AML-193 (cell line): ENCODE measurements at regions not wholly inside any gene's neighbourhood (a gene's known extent, or its start where the extent isn't known, plus 50 kb on each side); places are given as distances from the start of the nearest gene placed in this dataset.
"Not testable (repeated sequence)": the region's sequence is repeated elsewhere in the genome, so short reads cannot be mapped to it uniquely, and the experiment has no call there.

ENCODE experiments used
- DNase-seq, 2 experiments: peaks; one replicate each; lab custom pipeline; 2025; lab: John Stamatoyannopoulos, UW

DNA sequence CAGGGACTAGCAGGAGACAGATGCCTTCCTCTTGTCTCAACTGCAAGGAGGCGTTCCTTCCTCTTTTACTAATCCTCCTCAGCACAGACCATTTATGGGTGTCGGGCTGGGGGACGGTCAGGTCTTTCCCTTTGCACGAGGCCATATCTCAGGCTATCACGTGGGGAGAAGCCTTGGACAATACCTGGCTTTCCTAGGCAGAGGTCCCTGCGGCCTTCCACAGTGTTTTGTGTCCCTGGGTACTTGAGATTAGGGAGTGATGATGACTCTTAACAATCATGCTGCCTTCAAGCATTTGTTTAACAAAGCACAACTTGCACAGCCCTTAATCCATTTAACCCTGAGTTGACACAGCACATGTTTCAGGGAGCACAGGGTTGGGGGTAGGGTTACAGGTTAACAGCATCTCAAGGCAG, 1238.6 kb downstream of the OLFM4 start:
- not testable (repeated sequence) for DNase-seq

DNA sequence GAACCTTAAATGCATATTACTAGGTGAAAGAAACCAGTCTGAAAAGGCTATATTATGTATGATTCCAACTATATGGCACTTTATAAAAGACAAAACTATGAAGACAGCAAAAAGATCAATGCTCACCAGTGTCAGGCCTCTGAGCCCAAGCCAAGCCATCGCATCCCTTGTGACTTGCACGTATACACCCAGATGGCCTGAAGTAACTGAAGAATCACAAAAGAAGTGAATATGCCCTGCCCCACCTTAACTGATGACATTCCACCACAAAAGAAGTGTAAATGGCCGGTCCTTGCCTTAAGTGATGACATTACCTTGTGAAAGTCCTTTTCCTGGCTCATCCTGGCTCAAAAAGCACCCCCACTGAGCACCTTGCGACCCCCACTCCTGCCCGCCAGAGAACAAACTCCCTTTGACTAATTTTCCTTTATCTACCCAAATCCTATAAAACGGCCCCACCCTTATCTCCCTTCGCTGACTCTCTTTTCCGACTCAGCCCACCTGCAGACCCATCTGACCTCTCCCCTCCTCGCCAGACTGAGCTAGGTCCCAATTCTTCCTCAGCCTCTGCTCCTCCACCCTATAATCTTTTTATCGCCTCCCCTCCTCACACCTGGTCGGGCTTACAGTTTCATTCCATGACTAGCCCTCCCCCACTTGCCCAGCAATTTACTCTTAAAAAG, 1239.5 kb downstream of the OLFM4 start:
- not testable (repeated sequence) for DNase-seq

DNA sequence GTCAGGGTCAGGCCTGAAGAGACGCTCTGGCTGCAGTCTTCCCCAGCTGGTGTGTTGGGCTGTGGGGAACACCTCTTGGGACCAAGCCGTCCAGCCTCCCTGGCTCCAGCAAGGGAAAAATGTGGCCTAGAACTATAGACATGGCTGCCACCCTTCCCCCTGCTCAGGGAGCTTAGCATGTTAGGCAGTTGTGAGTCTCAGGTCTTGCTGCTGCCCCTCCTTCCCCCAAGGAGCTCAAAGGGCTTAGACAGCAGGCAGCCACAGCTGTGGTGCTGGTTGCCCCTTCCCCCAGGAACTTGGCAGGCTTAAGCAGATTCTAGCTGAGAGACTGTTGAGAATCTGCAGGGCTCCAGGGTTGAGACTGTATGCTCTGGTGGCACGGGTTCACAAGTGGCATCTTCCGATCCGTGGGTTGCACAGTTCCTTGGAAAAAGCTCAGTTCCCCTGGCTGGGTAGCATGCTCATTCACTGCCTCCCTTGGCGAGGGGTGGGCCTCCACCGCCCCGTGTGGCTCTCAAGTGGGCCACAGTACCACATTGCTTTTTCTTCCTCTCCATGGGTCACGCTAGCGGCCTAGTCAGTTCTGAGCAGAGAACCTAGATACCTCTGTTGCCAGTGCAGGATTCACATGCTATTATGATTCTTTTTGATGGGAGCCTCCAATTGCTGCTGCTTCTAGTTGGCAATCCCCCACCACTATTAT, 1258.6 kb downstream of the OLFM4 start:
- DNase-seq = no peak

DNA sequence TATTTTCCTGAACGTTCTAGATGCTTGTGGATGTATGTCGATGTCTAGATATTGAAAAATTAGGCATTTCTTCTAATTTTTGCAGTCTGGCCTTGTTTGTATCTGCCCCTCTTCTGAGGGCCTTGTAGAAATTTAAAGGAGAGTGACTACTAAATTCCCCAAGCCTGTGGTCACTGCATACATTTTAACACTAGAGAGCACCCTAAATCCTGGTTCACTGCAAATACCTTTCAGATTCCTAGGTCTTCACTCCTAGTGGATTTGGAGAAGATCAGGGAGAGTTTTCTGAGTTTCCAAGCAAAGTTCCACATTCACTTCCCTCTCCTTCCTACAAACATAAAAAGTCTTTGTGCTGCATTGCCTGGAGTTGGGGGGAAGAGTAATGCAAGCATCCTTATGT, 1272.5 kb downstream of the OLFM4 start:
- no peak for DNase-seq

DNA sequence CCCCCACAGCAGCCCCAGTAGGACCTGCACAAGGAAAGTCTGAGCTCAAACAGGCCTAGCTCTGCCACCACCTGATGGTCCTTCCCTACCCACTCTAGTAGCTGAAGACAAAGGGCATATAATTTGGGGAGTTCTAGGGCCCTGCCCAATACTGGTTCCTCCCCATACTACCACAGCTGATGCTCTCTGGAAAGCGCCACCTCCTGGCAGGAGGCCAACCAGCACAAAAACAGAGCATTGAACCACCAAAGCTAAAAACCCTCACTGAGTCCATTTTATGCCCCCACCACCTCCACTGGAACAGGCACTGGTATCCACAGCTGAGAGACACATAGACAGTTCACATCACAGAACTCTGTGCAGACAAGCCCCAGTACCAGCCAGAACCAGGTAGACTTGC, 1276.8 kb downstream of the OLFM4 start:
- no peak for DNase-seq

DNA sequence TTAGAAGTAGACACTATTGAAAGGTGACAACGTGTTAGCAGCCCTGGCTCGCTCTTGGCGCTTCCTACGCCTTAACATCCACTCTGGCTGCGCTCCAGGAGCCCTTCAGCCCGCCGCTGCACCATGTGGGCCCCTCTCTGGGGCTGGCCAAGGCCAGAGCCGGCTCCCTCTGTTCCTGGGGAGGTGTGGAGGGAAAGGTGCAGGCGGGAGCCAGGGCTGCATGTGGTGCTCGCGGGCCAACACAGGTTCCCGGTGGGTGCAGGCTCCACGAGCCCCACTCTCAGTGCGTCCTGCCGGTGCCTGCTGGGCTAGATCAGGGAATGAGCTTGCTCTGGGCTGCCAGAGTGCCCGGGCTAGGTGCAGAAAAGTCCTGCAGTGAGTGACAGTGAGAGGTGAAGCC, 1284.3 kb downstream of the OLFM4 start:
- no peak for DNase-seq

DNA sequence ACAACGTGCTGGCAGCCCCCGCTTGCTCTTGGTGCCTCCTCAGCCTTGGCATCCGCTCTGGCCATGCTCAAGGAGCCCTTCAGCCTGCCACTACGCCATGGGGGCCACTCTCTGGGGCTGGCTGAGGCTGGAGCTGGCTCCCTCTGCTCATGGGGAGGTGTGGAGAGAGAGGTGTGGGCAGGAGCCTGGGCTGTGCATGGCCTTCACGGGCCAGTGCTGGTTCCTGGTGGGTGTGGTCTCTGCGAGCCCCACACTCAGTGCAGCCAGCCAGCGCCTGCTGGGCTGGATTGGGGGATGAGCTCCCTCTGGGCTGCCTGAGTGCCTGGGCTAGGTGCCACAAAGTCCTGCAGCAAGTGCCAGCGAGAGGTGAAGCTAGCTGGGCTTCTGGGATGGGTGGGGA, 1289.1 kb downstream of the OLFM4 start:
- DNase-seq = no peak

DNA sequence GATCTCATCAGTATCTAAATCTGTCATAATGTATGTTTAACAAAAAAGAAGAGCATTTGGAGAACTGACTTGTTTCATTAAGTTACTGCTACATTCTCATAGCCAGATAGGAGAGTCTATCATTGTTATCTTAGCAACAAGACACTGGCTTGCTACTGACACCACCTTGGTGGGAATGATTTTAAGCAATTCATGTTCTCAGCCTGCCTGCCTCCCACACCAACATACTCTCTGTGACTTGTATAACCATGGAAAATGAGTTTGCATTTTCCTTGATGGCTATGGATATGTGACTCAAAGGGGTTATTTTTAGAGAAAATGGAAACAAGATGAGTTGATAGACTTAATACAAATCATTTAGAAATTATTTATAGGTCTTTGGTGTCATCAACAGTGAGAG, 1308.9 kb downstream of the OLFM4 start:
- DNase-seq = no peak

DNA sequence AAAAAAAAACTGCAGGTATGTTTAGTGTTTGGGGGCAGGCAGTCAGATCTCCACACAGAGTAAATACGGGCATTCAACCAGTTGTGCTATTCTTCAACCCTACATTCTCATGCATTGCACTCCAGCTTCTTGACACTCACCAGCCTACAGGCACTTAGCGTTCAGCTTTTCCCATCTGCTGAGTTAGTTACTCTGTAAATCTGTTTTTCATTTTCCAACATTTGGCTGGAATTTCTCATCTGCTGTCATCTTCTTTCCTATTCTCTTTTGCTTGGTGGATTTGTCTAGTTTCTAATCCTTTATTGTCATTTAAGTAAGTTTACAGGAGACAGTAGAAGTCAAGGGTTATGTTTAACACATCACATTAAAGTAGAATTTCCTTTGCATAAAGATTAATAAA, 1318.9 kb downstream of the OLFM4 start:
- no peak for DNase-seq

DNA sequence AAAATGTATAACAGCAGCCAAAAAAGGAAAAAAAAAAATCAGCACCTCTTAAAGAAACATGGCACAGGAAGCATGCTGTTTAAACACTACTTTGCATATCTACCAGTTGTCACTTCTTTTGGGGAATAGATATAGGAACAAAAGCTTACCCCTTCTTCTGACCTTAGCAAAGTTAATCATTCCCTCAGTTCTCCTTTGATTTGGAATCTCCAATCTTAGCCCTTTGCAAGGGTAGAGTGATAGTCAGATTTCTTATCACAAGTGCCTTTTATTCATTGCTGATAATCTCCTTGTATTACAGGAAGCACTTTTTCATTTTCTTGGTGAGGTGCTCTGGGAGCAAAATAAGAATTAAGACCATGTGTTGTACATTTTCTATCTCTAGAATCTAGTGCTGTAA, 1327.6 kb downstream of the OLFM4 start:
- no peak for DNase-seq

DNA sequence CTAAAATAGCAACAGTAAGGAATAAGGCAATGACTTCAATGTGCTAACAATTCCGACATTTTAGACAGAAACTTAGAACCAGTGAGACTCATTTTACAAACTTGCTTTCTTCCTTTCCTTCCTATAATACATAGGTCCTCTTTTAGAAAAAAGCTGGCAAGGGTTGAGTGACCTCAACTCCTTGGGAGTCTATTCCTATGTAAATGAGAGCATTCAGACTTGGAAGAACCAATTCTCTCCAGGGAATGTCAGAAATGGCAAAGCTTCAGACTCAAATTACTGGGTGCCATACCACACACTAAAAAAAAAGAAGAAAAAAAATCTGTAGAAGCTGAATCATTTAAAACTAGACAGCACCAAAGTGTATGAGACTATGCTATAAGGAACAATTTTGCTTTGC, 1328.2 kb downstream of the OLFM4 start:
- no peak for DNase-seq

DNA sequence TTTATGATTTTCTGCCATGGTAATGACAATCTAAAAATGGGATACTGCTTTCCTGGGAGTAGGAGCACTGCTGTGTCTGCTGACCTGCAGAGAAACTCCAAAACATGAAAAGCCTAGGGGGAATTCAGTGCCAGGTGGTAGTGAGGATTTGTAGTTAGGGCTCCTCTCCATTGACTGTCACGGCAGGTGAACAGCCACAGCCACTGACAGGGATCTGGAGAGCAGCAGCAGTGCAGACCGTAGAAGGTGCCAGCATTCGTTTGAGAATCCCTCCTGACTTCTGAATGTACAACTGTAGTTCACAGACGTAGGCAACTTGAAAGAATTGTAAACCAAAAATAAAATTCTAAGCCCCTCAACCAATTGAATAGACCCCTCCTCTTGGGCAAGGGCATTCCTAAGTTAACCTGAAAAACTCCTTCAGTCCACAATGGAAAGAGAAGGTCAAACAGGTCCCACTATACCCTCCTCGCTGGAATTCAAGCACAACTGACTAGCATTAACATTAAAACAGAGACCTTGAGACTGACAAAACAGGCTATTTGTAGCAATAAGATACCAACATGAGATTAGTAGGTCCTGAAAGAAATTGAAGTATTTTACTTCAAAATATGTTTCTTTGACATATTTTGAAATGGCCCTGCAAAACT, 1328.8 kb downstream of the OLFM4 start:
- DNase-seq = no peak

DNA sequence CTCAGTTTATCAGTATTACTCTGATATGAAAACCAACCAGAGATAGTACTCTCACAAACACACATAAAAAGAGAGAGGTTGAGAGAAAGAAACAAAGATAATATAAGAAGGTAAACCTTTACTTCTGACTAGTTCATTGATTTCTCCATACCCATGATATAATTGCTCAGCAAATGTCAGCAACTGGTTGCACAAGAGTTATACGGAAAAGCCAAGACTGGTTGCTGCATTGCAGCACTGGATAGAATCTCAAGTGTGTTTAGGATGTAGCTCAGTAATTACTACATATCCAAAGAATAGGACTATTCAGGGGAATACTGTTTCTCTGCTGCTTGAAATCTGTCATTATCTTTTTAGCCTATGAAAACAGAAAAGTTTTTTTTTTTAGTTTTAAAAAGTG, 1332.8 kb downstream of the OLFM4 start:
- DNase-seq = no peak

DNA sequence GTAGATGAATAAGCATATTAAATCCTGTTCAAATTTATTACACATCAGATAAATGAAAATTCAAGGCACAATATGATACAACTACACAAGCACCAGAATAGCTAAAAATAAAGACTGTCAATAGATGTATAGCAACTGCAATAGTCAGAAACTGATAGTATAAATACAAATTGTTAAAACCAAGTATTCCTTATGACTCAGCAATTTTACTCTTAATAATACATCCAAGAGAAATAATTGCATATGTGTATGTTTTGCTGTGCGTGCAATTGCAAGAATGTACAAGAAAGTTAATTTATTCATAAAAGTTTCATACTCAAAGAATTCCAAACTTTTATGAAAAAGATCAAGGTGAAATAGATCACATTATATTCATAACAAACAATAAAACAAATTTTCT, 1338.1 kb downstream of the OLFM4 start:
- no peak for DNase-seq

DNA sequence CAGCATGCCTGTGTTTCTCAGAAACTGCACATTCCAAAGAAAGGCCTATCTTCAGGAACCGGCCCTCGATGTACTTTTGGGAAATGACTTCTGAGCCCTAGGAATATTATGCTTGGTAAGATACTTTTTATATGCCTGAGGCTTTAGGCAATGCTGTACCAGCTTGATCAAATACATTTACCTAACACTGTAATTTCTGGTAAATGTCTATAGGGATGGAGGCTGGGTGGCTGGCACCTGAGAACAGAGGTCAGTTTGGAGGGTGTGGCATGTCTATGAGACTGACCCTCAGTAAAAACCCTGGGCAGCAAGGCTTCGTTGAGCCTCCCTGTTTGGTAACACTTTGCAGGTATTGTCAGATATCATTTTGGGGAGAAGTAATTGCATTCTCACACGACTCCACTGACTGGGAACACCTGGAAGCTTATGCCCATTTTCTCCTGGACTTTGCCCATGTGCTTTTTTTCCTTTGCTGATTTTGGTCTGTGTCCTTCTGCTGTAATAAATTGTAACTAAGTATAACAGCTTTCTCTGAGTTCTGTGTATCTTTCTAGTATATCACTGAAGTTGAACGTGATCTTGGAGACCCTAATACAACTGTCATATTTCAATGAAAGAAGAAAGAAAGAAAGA, 1339.1 kb downstream of the OLFM4 start:
- DNase-seq = no peak

DNA sequence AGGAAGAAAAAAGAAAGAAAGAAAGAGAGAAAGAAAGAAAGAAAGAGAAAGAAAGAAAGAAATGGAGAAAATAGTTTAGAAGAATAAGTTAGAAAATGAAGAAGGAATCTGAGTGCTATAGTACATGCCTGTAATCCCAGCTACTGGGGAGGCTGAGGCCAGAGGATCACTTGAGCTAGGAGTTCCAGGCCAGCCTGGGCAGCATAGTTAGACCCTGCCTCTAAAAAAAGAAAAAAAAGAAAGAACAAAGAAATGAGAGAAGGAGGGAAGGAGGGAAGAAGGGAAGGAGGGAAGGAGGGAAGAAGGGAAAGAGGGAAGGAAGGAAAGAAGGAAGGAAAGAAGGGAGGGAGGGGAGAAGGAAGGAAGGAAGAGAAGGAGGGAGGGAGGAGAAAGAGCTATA, 1339.8 kb downstream of the OLFM4 start:
- DNase-seq = no peak

DNA sequence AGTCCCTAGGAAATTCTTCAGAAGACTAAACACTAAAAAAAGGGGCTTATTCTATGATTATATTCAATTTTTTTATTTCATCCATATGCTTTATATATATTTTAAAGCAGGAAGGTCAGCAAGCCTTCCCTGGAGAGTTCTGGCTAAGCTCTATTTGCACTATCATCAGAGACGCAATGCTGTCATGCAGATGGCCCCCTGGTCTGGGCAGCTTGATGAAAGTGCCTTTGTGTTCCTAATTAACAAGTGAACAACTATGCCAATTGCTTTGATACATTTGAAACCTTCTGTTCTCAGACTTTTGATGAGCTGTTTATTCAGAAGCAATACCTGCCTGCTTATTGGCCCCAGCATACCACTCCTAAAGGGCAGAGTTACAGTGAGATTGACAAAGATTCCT, 1344.6 kb downstream of the OLFM4 start:
- DNase-seq = no peak

DNA sequence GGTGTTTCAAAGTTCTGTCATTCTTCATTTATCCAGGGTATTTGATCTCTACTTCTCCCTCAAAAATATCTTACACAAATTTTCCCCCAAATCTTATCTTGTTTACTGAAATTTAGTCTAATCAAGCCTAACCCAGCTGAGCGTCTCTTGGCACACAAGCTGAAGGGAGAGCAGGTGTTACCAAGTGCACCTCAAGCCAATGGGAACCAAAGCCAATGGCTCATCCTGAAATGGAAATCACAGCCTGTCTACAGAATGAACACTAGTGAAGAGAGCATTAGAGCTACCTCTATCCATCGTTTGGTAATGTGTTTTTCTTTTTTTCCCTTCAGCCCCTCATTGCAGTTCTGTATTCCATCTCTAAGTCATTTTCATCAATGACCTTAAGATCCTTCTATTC, 1350.8 kb downstream of the OLFM4 start:
- DNase-seq = no peak

DNA sequence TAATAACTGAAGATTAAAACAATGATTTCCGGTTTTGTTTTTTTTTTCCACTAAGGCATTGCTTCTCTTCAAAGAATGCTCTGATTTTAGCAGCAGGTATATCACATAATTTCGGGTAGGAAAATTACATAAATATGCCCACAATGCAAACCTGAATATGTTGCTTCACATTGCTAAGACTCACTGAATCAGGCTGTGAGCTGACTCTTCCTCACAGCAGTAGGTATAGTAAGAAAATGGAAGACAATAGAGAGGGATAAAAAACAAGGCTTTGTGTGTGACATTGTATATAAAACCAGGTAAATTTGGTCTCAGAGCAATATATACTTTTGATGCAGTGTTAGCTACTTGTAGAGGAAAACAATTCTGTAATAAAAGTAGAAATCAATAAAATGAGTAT, 1355.0 kb downstream of the OLFM4 start:
- no peak for DNase-seq

DNA sequence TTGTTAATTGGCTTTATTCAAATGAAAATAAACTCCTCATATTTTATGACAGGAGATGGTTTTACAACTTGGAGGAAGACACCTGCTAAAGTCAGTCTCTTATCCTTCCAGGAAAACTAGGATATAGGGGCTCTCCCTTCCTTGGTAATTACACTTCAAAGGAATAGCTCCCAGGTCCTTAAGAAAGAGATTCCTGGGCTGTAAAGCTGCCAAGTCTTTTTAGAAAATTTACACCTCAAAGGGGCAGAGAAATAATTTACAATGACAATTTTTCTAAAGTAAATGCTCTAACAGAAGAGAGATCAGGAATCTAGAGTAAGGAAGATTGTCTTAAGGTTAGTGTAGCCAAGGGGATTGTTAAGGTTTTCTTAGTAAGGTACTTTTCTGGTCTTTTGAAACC, 1359.0 kb downstream of the OLFM4 start:
- no peak for DNase-seq

DNA sequence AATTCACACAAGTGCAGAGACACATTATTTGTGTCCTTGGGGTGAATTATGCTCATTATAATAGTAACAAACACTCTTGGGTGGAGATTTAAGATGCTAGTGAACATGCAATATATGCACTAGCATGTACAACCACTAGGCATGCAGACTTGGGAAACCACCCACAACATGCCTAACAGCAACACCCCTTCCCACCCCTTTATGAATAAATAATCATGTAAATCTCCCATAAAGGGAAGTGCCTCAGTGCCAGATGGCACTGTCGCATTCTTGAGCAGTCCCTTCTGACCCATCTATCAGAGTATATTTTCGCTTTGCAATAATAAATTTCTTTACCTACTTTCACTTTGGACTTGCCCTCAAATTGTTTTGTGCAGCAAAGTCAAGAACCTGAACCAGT, 1362.2 kb downstream of the OLFM4 start:
- DNase-seq = no peak

DNA sequence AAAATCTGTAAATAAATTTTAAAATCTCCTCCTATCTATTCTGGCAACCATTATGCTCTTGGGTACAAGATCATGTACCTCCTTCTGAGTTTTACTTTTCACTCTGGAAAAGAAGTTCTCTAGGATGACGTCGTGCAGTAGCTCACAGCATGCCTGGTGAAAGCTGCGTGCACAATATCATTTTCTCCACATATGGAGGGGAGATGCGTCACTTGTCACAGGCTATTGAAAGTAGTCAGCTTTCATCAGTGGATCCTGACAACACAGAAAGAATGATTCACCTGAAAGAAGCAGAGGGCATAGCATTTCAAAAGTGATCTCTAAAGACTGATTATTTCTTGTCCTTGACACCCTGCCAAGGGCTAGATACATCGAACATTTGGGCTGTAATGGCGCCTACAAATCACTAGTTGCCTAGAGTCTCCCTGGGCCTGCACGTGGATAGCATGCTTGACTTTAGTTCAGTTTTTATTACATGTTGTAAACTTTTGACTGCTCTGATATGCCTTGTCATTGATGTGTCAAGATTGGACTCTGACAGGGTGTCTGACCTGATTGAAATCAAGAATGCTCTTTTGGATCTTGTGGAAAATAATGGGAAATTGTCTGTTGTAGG, 1365.6 kb downstream of the OLFM4 start:
- no peak for DNase-seq

DNA sequence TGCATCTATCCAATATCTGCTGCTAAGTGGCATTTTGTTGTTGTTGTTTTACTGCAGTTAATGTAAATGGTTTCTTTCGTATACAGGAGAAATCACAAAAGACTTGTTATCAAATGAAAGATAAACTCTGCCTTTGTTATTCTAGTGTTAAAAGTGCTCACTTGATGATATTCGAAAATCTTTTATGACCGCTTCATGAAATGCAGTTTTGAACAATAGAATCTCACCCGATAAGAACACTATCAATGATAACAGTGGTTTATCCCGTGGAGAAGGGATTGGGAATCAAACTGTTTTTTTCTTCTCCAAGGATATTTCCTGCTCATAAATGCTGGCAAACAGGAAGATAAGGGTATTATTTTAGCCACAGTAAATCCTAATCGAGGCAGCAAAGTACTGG, 1366.3 kb downstream of the OLFM4 start:
- DNase-seq = no peak
